Panc1 (cell line): ENCODE measurements at regions not wholly inside any gene's neighbourhood (a gene's known extent, or its start where the extent isn't known, plus 50 kb on each side); places are given as distances from the start of the nearest gene placed in this dataset.

Experiments used
- ATAC-seq: fragments of 200-7000 bp; cut with Tn5 transposase; 2 replicates; pipeline ENCODE4 v1.9.1; 2020; ENCODE audit warnings: mild to moderate bottlenecking, moderate library complexity
- BruUV-seq: library from RNA; stranded (reverse); fragments of 400-500 nt; replicated peaks from 2 replicates; lab custom pipeline; 2021; lab: Mats Ljungman, UMichigan
- CTCF ChIA-PET: fragments of 300-600 bp; sonication (Branson Sonifier 250); formaldehyde crosslinking; loops from one replicate; lab custom pipeline; 2022; ENCODE audit warnings: antibody characterized with exemption; lab: Charles Lee
- POLR2A ChIA-PET: fragments of 300-600 bp; sonication (Branson Sonifier 250); formaldehyde crosslinking; loops from one replicate; lab custom pipeline; 2022; ENCODE audit warnings: antibody characterized with exemption; lab: Charles Lee
- DNase-seq: peaks from one replicate; pipeline ENCODE4 v3.0.0-alpha.2; 2010; ENCODE audit warnings: low read depth, low spot score
- H3K27ac ChIP-seq: 2 replicates; pipeline ENCODE4 v1.5.1; 2011; ENCODE audit warnings: mild to moderate bottlenecking, low read length, inconsistent platforms
- H3K27me3 ChIP-seq: fragments of 200-500 bp; sonication (Bioruptor generic); 2 replicates; pipeline ENCODE4 v1.6.0; 2014; ENCODE audit warnings: low read length, inconsistent platforms; ENCODE audit not compliant: control insufficient read depth, insufficient read depth
- H3K36me3 ChIP-seq: fragments of 200-500 bp; sonication (Bioruptor generic); 2 replicates; pipeline ENCODE4 v1.5.1; 2014; ENCODE audit warnings: inconsistent platforms, mild to moderate bottlenecking, low read length, moderate library complexity; ENCODE audit not compliant: control insufficient read depth, insufficient read depth
- H3K4me1 ChIP-seq: 2 replicates; pipeline ENCODE4 v1.5.1; 2011; ENCODE audit warnings: inconsistent platforms, mild to moderate bottlenecking, low read length, moderate library complexity; ENCODE audit not compliant: control insufficient read depth, insufficient read depth
- H3K4me3 ChIP-seq, 2 experiments: 2 replicates each; pipeline ENCODE4 v1.5.1; 2011 to 2012; ENCODE audit warnings: low read depth in 2 of 2, low read length in 2 of 2, mild to moderate bottlenecking in 2 of 2, inconsistent platforms in 1 of 2, moderate library complexity in 1 of 2
- H3K9me3 ChIP-seq: fragments of 200-500 bp; sonication (Bioruptor generic); 2 replicates; pipeline ENCODE4 v1.5.1; 2014; ENCODE audit warnings: low read depth, mild to moderate bottlenecking, inconsistent platforms, low read length, moderate library complexity; ENCODE audit not compliant: control insufficient read depth, insufficient read depth
- POLR2AphosphoS5 ChIP-seq: IDR thresholded peaks from 2 replicates; pipeline ENCODE4 v1.6.1; 2012; ENCODE audit warnings: mild to moderate bottlenecking, low read depth, low read length, moderate library complexity
- SIN3A ChIP-seq: IDR thresholded peaks from 2 replicates; pipeline ENCODE4 v1.6.1; 2012; ENCODE audit warnings: low read depth, mild to moderate bottlenecking, low read length, moderate library complexity, borderline replicate concordance; ENCODE audit not compliant: insufficient read depth
- TCF7L2 ChIP-seq: IDR thresholded peaks from 2 replicates; pipeline ENCODE4 v1.6.1; 2011; ENCODE audit warnings: mild to moderate bottlenecking, low read depth, low read length, inconsistent platforms
- in situ Hi-C: cut with HindIII; loops from 2 replicates; pipeline ENCODE4 v1.10.0; 2016; ENCODE audit warnings: low sequenced_read_pairs, low pct_unique_long_range_greater_than_20kb
- intact Hi-C: fragments of 100-400 bp; cut with micrococcal nuclease; formaldehyde crosslinking; loops from one replicate; pipeline ENCODE4 v1.10.0; 2022; ENCODE audit not compliant: unreplicated experiment
- TF ChIP-seq, protein P1 (sequence below): fragments of 450-650 bp; IDR thresholded peaks from 2 replicates; pipeline ENCODE4 v1.5.1; 2017; ENCODE audit warnings: mild to moderate bottlenecking
- TF ChIP-seq, protein P2 (sequence below), 2 experiments: IDR thresholded peaks; 2 replicates each; pipeline ENCODE4 v1.6.1; 2011 to 2012; ENCODE audit warnings: low read depth in 2 of 2, control low read depth in 1 of 2, low read length in 1 of 2, mild to moderate bottlenecking in 1 of 2, moderate library complexity in 1 of 2; ENCODE audit not compliant: insufficient read depth in 1 of 2

DNA sequence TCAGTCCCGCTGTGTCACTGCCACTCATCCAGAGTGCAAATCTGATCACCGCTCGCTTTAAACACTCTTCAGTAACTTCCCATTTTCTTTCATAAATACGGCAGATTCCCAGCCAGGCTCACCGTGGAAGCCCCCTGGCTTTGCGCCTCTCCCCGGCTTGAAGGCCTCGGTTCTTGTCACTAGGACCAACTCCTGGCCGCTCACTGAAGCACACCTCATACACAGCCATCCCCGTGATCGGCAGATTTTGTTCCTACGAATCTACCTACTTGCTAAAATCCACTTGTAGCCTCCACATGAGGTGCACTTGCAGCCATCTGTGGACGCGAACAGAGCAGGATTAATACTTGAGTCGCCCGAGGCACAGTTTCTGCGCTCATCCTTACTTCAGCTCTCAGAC lies 462.4 kb upstream of the MYT1L start:
- TF ChIP-seq, protein P1, sequence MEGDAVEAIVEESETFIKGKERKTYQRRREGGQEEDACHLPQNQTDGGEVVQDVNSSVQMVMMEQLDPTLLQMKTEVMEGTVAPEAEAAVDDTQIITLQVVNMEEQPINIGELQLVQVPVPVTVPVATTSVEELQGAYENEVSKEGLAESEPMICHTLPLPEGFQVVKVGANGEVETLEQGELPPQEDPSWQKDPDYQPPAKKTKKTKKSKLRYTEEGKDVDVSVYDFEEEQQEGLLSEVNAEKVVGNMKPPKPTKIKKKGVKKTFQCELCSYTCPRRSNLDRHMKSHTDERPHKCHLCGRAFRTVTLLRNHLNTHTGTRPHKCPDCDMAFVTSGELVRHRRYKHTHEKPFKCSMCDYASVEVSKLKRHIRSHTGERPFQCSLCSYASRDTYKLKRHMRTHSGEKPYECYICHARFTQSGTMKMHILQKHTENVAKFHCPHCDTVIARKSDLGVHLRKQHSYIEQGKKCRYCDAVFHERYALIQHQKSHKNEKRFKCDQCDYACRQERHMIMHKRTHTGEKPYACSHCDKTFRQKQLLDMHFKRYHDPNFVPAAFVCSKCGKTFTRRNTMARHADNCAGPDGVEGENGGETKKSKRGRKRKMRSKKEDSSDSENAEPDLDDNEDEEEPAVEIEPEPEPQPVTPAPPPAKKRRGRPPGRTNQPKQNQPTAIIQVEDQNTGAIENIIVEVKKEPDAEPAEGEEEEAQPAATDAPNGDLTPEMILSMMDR = no peak
- TF ChIP-seq SIN3A (no peak), TCF7L2 (no peak), POLR2AphosphoS5 (no peak)
- TF ChIP-seq, protein P2, sequence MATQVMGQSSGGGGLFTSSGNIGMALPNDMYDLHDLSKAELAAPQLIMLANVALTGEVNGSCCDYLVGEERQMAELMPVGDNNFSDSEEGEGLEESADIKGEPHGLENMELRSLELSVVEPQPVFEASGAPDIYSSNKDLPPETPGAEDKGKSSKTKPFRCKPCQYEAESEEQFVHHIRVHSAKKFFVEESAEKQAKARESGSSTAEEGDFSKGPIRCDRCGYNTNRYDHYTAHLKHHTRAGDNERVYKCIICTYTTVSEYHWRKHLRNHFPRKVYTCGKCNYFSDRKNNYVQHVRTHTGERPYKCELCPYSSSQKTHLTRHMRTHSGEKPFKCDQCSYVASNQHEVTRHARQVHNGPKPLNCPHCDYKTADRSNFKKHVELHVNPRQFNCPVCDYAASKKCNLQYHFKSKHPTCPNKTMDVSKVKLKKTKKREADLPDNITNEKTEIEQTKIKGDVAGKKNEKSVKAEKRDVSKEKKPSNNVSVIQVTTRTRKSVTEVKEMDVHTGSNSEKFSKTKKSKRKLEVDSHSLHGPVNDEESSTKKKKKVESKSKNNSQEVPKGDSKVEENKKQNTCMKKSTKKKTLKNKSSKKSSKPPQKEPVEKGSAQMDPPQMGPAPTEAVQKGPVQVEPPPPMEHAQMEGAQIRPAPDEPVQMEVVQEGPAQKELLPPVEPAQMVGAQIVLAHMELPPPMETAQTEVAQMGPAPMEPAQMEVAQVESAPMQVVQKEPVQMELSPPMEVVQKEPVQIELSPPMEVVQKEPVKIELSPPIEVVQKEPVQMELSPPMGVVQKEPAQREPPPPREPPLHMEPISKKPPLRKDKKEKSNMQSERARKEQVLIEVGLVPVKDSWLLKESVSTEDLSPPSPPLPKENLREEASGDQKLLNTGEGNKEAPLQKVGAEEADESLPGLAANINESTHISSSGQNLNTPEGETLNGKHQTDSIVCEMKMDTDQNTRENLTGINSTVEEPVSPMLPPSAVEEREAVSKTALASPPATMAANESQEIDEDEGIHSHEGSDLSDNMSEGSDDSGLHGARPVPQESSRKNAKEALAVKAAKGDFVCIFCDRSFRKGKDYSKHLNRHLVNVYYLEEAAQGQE (IDR thresholded peaks at IDR 0.05; ENCODE audit: insufficient read depth in 1 of 2, low read depth in 2 of 2, low read length in 1 of 2) = no peak
- intact Hi-C loops (no loop called here), in situ Hi-C loops (no loop called here)
- ATAC-seq (no peak), DNase-seq (no peak)
- no TSS peak for BruUV-seq
- Histone ChIP-seq H3K9me3 (no peaks in the 10 kb centered on the region), H3K4me1 (no peaks in the 10 kb centered on the region), H3K27me3 (peaks cover 7% of the 10 kb centered on the region; the same call in 1 of the 2 replicates), H3K4me3 (no peak overlapping the region), H3K36me3 (no peaks in the 10 kb centered on the region; the same call in 1 of the 2 replicates), H3K27ac (no peak overlapping the region)
- ChIA-PET CTCF (no interaction called here), POLR2A (no interaction called here)

DNA sequence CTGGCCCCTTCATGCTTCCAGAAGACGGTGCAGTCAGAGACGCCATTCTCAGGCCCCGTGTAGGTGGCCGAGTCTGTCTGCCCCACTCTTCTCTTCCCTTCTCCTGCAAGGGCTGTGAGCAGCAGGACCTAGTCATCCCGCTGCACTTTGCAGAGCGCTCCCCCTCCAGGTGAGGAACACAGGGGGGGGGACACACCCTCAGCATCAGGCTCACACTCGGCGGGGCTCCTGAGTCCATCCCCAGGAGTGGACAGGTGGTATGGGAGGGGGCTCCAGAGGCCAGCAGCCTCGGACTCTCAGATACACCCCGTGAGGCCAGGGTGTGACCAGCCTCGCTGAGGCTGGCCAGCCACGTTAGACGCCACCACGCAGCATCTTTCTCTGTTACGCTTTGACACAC lies 460.5 kb upstream of the MYT1L start:
- Histone ChIP-seq H3K27ac (no peak overlapping the region), H3K36me3 (no peaks in the 10 kb centered on the region; the same call in 1 of the 2 replicates), H3K9me3 (no peaks in the 10 kb centered on the region), H3K27me3 (peaks cover 2% of the 10 kb centered on the region; the same call in 1 of the 2 replicates), H3K4me3 (no peak overlapping the region), H3K4me1 (no peaks in the 10 kb centered on the region)
- intact Hi-C loops (no loop called here), in situ Hi-C loops (no loop called here)
- no peak for ATAC-seq
- POLR2A ChIA-PET = no interaction called here
- TF ChIP-seq, protein P1 = no peak
- TF ChIP-seq SIN3A = no peak
- TF ChIP-seq POLR2AphosphoS5 = no peak
- TF ChIP-seq, protein P2 (IDR thresholded peaks at IDR 0.05; ENCODE audit: insufficient read depth in 1 of 2, low read depth in 2 of 2, low read length in 1 of 2) = no peak
- TF ChIP-seq TCF7L2 = no peak
- no peak for DNase-seq
- no TSS peak for BruUV-seq
- CTCF ChIA-PET = no interaction called here
